MG63 (cell line): ENCODE measurements at regions not wholly inside any gene's neighbourhood (a gene's known extent, or its start where the extent isn't known, plus 50 kb on each side); places are given as distances from the start of the nearest gene placed in this dataset.
A peak's percentile ranks its signal among the peaks of the same experiment; 100 is the strongest.

Experiments used
- DNase-seq: peaks from one replicate; pipeline ENCODE4 v3.0.0-alpha.2; 2020
- H3K27me3 ChIP-seq: fragments of 250-450 bp; sonication (Bioruptor Pico); 2 replicates; pipeline ENCODE4 v1.5.1; 2020; ENCODE audit warnings: mild to moderate bottlenecking, moderate library complexity
- H3K36me3 ChIP-seq: fragments of 250-450 bp; sonication (Bioruptor Pico); 2 replicates; pipeline ENCODE4 v1.5.1; 2020; ENCODE audit warnings: mild to moderate bottlenecking, moderate library complexity
- H3K4me3 ChIP-seq: fragments of 250-450 bp; sonication (Bioruptor Pico); 2 replicates; pipeline ENCODE4 v1.5.1; 2020; ENCODE audit warnings: mild to moderate bottlenecking, moderate library complexity
- H3K9me3 ChIP-seq: fragments of 250-450 bp; sonication (Bioruptor Pico); 2 replicates; pipeline ENCODE4 v1.5.1; 2020; ENCODE audit warnings: mild to moderate bottlenecking, moderate library complexity

GRCh38 chr11:10381736-10382135 lies 73.3 kb upstream of the AMPD3 start:
- H3K36me3 ChIP-seq = no peaks in the 10 kb centered on the region

DNA sequence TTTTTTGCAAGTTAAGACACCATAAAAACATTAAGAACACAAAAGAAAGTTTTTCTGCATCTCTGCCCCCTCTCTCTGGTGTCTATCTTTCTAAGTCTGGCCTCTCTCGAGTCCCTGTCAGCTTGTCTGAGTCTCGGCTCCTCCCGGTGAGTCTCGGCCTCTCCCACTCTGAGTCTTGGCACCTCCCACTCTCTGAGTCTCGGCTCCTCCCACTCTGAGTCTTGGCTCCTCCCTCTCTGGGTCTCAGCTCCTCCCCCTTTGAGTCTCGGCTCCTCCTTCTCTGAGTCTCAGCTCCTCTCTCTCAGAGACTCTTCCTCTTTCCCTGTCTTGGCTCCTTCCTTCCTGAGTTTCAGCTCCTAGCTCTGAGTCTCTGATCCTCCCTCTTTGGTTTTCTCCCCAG lies 72.5 kb upstream of the AMPD3 start:
- H3K4me3 ChIP-seq = no peak overlapping the region
- peak; percentile 37 for DNase-seq
- H3K27me3 ChIP-seq = no peaks in the 10 kb centered on the region
- no peaks in the 10 kb centered on the region for H3K9me3 ChIP-seq
- no peaks in the 10 kb centered on the region for H3K36me3 ChIP-seq

More at GRCh38 chr11:10381736-10382135, 73.3 kb upstream of the AMPD3 start:
- DNase-seq = no peak
- H3K27me3 ChIP-seq = no peaks in the 10 kb centered on the region
- no peak overlapping the region for H3K4me3 ChIP-seq
- no peaks in the 10 kb centered on the region for H3K9me3 ChIP-seq

DNA sequence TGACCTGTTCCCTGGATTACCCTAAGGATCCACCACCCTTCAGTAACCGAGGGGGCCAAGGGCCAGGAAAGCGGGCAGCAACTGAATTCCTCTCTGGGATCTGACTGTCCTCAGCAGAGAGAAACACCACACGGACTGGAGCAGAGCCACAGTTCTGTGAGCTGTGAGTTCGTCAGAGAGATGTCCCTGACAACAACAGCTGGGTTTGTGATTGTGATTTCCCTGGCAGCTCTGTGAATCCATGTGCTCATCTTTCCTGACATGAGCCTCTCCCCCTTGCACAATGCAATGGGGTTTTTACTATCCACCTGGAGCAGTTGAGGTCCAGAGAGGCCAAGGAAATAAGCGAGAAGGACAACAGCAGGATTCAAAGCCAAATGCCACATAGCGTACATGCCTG lies 69.4 kb upstream of the AMPD3 start:
- Histone ChIP-seq H3K36me3 (no peaks in the 10 kb centered on the region), H3K9me3 (no peaks in the 10 kb centered on the region), H3K4me3 (no peak overlapping the region), H3K27me3 (no peaks in the 10 kb centered on the region)
- peak; percentile 37 for DNase-seq

DNA sequence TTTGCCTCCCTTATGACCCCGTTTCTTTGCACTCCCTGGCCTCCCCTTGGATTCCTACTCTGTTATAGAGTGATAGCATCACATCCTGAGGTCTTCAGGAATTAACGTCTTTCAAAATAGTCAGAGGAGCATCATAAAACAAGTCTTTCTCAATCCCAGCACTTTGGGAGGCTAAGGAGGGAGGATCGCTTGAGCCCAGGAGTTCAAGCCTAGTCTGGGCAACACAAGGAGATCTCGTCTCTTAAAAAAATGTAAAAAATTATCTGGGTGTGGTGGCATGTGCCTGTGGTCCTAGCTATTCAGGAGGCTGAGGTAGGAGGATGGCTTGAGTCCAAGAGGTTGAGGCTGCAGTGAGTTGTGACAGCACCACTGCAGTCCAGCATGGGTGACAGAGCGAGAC lies 68.7 kb upstream of the AMPD3 start:
- Histone ChIP-seq H3K9me3 (0 out of 2 replicates have a peak, but pooled peaks cover 2% of the 10 kb centered on the region), H3K36me3 (no peaks in the 10 kb centered on the region), H3K4me3 (no peak overlapping the region), H3K27me3 (no peaks in the 10 kb centered on the region)
- no peak for DNase-seq

DNA sequence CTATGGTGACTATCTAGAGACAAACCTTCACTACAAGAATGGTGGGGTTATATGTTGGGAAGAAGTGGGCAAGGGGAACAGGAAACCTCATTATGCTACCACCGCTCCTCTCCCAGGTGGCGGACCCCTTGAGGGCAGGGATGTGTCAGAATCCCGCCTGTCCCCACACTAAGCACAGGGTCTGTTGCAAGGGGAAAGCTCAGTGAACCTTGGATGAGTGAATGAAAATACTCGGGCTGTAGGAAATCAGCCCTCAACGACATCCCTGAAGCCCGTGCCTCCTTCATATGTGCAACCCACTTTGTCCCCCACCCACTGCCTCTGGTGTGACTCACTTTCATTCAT lies 68.2 kb upstream of the AMPD3 start:
- no peaks in the 10 kb centered on the region for H3K36me3 ChIP-seq
- DNase-seq = no peak
- H3K9me3 ChIP-seq = 0 out of 2 replicates have a peak, but pooled peaks cover 2% of the 10 kb centered on the region
- no peaks in the 10 kb centered on the region for H3K27me3 ChIP-seq
- H3K4me3 ChIP-seq = no peak overlapping the region

- DNase-seq = peak; percentile 89
- no peak overlapping the region for H3K4me3 ChIP-seq
- no peaks in the 10 kb centered on the region for H3K27me3 ChIP-seq
- no peaks in the 10 kb centered on the region for H3K36me3 ChIP-seq
- 0 out of 2 replicates have a peak, but pooled peaks cover 2% of the 10 kb centered on the region for H3K9me3 ChIP-seq
Observed at GRCh38 chr11:10387206-10388083, 67.6 kb upstream of the AMPD3 start.

DNA sequence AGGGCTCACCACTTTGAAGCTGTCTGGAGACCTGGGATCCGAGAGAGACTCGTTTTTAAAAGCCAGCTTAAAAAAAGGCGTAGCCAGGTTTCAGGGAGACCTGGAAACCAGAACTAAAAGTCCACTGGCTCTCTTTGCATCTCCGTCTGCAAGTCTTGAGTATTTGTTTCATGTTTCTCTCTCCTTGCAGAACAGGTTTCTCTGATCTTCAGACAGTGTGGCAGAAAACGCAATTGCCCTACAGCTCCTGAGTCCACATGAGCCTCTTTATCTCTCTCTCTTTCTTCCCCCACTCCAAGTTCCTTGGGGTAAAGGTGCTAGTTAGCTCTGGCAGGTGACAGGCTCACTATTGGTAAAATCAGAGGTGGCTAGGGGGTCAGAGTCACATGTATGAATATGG lies 67.0 kb upstream of the AMPD3 start:
- no peaks in the 10 kb centered on the region for H3K36me3 ChIP-seq
- DNase-seq = no peak
- no peaks in the 10 kb centered on the region for H3K27me3 ChIP-seq
- no peak overlapping the region for H3K4me3 ChIP-seq
- 0 out of 2 replicates have a peak, but pooled peaks cover 2% of the 10 kb centered on the region for H3K9me3 ChIP-seq

- Histone ChIP-seq H3K4me3 (no peak overlapping the region), H3K27me3 (no peaks in the 10 kb centered on the region), H3K36me3 (no peaks in the 10 kb centered on the region), H3K9me3 (0 out of 2 replicates have a peak, but pooled peaks cover 2% of the 10 kb centered on the region)
- DNase-seq = no peak
Observed at GRCh38 chr11:10388574-10388973, 66.5 kb upstream of the AMPD3 start.

DNA sequence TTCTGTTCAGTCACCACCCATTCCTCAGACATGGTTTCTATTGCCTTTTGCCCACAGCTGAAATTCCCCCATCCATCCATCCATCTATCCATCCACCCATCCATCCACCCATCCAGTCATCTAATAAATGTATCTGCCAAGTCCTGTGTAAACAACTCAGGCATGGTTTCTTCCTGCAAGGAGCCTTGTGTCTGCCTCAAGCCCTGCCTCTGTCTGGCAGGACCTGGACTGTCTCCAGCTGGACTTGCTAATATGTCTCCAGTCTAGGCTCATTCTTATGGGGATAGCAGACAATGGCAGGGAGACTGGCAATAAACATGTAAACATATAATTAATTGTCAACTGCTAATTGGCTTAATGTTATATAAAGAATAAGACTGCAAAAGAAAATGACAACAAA lies 64.7 kb upstream of the AMPD3 start:
- no peaks in the 10 kb centered on the region for H3K27me3 ChIP-seq
- DNase-seq = peak; percentile 82
- 0 out of 2 replicates have a peak, but pooled peaks cover 2% of the 10 kb centered on the region for H3K9me3 ChIP-seq
- no peaks in the 10 kb centered on the region for H3K36me3 ChIP-seq
- H3K4me3 ChIP-seq = no peak overlapping the region

DNA sequence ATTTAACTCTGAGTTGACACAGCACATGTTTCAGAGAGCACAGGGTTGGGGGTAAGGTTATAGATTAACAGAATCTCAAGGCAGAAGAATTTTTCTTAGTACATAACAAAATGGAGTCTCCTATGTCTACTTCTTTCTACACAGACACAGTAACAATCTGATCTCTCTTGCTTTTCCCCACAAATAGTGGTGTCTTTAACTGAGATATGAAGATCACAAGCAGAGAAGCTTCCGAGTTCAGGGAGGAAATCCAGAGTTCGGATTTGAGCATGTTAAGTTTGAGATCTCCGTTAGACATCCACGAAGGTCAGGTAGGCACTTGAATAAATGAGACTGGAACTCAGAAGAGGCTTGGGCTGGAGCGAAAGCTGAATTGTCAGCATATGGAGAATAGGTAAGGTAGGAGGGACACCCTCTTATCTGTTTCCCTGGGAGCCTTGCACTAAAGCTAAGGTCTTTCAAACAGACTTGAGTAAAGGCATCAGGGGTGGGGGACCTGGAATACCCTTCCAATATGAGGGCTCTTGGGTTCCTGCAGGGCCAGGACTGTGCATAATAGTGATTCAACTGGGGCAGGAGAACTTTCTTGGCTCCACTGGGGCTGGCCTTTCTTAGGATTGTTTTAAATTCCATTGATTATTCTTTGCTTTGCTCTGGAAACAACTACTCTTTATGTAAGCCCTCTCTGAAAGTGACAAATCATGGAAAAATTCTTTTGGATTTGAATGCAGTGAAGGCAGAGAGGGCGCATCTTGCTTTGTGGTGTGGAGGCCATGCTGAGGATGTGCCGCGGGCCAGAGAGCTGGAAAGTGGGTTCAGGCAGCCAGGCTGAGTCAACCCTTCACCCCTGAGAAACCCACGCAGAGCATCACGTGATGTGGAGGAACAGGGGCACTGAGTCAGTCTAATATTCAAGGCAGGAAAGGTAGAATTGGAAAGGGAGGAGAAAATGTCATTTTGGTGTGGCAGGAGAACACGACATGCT lies 62.7 kb upstream of the AMPD3 start:
- DNase-seq = peak; percentile 65
- no peaks in the 10 kb centered on the region for H3K27me3 ChIP-seq
- H3K36me3 ChIP-seq = no peaks in the 10 kb centered on the region
- H3K9me3 ChIP-seq = 0 out of 2 replicates have a peak, but pooled peaks cover 2% of the 10 kb centered on the region
- no peak overlapping the region for H3K4me3 ChIP-seq

GRCh38 chr11:10394229-10395101 lies 60.6 kb upstream of the AMPD3 start:
- peak; percentile 90 for DNase-seq
- H3K27me3 ChIP-seq = no peaks in the 10 kb centered on the region
- H3K36me3 ChIP-seq = no peaks in the 10 kb centered on the region
- H3K4me3 ChIP-seq = no peak overlapping the region
- 0 out of 2 replicates have a peak, but pooled peaks cover 2% of the 10 kb centered on the region for H3K9me3 ChIP-seq

DNA sequence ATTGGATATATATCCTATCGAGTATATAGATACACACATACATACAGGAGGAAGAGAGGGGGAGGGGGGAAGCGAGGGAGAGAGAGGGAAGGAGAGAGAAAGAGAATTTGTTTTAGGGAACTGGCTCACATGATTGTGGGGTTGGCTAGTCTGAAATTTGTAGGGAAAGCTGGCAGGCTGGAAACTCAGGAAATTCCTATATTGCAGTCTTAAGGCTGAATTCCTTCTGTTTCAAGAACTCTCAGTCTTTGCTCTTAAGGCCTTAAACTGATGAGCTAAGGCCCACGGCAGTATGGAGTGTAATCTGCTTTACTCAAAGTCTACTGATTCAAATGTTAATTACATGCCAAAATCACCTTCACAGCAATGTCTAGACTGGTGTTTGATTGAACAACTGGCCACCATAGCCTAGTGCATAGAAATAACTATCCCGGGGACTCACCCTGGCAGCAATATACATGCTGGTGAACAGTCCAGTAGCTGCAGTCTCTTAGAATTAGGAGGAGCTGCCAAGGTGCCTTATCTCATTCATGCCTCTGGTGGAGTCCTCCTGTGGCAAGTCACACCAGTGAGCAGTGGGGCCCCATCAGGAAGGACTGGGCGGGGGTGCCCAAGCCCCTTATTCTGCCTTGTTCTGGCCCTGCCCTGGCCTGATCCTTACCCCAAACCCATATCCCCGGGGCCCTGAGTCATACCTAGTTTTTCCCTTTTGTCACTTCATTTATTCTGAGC lies 59.7 kb upstream of the AMPD3 start:
- Histone ChIP-seq H3K4me3 (no peak overlapping the region), H3K9me3 (0 out of 2 replicates have a peak, but pooled peaks cover 2% of the 10 kb centered on the region), H3K36me3 (no peaks in the 10 kb centered on the region), H3K27me3 (no peaks in the 10 kb centered on the region)
- no peak for DNase-seq

DNA sequence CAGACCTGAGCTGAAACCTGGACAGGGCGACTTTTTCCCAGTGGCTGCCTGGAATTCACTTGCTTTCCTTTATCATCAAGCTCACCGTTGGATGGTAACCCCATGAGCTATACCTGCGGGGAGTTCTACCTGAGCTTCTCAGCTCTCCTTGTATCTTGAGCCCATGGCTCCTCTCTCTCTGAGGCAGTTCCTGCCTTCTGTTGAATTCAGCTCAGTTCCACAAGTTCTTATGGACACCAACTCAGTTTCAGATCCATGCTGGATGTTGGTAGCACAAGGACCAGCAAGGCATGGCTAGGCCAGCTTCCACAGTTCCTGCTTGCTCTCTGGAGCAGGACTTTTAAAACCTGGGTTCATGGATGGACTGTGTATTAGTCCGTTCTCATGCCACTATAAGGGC lies 58.3 kb upstream of the AMPD3 start:
- H3K4me3 ChIP-seq = no peak overlapping the region
- H3K9me3 ChIP-seq = no peaks in the 10 kb centered on the region
- no peaks in the 10 kb centered on the region for H3K27me3 ChIP-seq
- DNase-seq = no peak
- H3K36me3 ChIP-seq = no peaks in the 10 kb centered on the region

DNA sequence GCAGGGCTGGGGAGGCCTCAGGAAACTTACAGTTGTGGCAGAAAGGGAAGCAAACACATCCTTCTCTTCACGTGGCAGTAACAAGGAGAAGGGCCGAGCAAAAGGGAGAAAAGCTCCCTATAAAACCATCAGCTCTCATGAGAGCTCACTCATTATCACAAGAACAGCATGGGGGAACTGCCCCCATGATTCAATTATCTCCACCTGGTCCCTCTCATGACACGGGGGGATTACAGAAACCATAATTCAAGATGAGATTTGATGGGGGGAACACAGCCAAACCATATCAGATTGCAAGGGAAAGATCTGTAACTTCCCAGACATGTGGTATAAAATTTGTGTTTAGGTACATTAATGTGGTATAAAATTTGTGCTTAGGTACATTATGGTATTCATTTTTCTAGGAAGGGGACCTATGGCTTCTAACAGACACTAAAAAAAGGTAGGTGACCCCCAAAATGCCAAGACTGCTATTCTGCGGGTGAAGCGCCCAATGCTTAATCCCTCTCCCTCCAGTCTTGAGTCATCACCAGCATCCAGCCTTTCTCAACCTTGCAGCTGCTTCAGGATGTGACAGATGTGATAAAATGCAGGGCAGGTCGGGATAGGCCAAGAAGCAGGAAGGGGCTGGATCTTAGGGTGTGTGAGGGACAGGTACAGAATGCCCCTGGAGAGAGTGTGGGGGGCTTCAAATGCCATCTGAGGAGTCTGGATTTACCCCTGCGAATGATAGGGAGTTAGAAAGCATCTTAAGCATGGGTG lies 57.7 kb upstream of the AMPD3 start:
- Histone ChIP-seq H3K4me3 (no peak overlapping the region), H3K36me3 (no peaks in the 10 kb centered on the region), H3K9me3 (no peaks in the 10 kb centered on the region), H3K27me3 (no peaks in the 10 kb centered on the region)
- no peak for DNase-seq

DNA sequence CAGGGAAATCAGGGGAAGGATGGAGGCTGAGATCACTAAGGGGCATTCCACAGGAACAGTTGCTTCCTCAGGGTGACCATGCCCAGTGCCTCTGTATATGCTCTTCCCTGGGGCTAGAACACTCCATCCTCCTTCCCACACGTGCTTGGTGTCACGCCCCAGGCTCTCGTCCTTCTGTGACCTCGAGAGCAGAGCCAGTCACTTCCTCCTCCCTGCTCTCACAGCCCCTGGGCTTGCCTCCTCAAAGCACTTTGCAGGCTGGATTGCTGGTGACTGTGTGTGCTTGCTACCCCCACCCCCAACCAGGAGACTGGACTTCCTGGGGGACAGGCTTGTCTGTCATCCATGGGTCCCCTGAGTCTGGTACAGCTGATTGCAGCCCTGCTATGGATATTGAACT lies 56.5 kb upstream of the AMPD3 start:
- H3K4me3 ChIP-seq = no peak overlapping the region
- H3K27me3 ChIP-seq = no peaks in the 10 kb centered on the region
- H3K9me3 ChIP-seq = no peaks in the 10 kb centered on the region
- no peak for DNase-seq
- no peaks in the 10 kb centered on the region for H3K36me3 ChIP-seq
